Breast epithelium (tissue), 3 donors: ENCODE measurements at regions not wholly inside any gene's neighbourhood (a gene's known extent, or its start where the extent isn't known, plus 50 kb on each side); places are given as distances from the start of the nearest gene placed in this dataset.

ENCODE experiments used
- POLR2A ChIP-seq: fragments of 450-650 bp; IDR thresholded peaks from one replicate; pipeline ENCODE4 v1.6.1; 2016; ENCODE audit warnings: antibody characterized with exemption, mild to moderate bottlenecking, moderate library complexity
- POLR2AphosphoS5 ChIP-seq, 3 donors: sonication (generic); formaldehyde crosslinking; IDR thresholded peaks; one replicate each; pipeline ENCODE4 v1.6.1; 2017; ENCODE audit warnings: antibody characterized with exemption in 3 of 3
- TF ChIP-seq, protein P1 (sequence below), 3 donors: fragments of 450-650 bp; IDR thresholded peaks; one replicate each; pipeline ENCODE4 v1.5.1; 2016 to 2017; ENCODE audit warnings: antibody characterized with exemption in 3 of 3, mild to moderate bottlenecking in 3 of 3, moderate library complexity in 3 of 3

DNA sequence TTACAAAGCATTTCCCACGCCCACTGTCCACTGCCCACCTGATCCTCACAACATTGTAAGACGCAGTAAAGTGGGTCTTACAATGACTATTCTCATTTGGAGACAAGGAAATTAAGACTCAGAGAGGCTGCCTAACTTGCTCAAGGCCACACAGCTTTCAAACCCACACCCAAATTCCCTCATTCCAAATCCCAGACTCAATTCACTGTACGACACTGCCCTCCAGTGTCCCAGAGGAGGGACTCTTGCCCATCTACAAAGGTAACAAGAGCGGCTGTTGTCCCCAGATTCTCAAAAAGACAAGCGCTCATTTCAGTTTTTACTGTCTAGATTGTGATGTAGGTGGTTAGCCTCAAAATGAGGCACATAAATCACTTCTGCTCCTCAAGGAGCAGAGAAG, 184.6 kb downstream of the ACTL7B start:
- TF ChIP-seq POLR2A: no peak
- TF ChIP-seq, protein P1, sequence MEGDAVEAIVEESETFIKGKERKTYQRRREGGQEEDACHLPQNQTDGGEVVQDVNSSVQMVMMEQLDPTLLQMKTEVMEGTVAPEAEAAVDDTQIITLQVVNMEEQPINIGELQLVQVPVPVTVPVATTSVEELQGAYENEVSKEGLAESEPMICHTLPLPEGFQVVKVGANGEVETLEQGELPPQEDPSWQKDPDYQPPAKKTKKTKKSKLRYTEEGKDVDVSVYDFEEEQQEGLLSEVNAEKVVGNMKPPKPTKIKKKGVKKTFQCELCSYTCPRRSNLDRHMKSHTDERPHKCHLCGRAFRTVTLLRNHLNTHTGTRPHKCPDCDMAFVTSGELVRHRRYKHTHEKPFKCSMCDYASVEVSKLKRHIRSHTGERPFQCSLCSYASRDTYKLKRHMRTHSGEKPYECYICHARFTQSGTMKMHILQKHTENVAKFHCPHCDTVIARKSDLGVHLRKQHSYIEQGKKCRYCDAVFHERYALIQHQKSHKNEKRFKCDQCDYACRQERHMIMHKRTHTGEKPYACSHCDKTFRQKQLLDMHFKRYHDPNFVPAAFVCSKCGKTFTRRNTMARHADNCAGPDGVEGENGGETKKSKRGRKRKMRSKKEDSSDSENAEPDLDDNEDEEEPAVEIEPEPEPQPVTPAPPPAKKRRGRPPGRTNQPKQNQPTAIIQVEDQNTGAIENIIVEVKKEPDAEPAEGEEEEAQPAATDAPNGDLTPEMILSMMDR (IDR thresholded peaks at IDR 0.05): no peak
- TF ChIP-seq POLR2AphosphoS5 (IDR thresholded peaks at IDR 0.05): no peak
